Transverse colon (tissue), 4 donors: ENCODE measurements at regions not wholly inside any gene's neighbourhood (a gene's known extent, or its start where the extent isn't known, plus 50 kb on each side); places are given as distances from the start of the nearest gene placed in this dataset.

ENCODE experiments used
- DNase-seq: peaks from one replicate; pipeline ENCODE4 v3.0.0-alpha.2; 2019
- H3K27ac ChIP-seq, 4 donors: fragments of 200-600 bp; sonication (generic); 2 replicates each; pipeline ENCODE4 v1.5.1; 2016 to 2018; ENCODE audit warnings: inconsistent platforms in 4 of 4
- H3K27me3 ChIP-seq: fragments of 200-600 bp; sonication (generic); 2 replicates; pipeline ENCODE4 v1.5.1; 2017; ENCODE audit warnings: inconsistent platforms
- H3K36me3 ChIP-seq, 4 donors: fragments of 200-600 bp; sonication (generic); 2 replicates each; pipeline ENCODE4 v1.5.1; 2017 to 2019; ENCODE audit warnings: inconsistent platforms in 4 of 4
- H3K4me1 ChIP-seq, 4 donors: fragments of 200-600 bp; sonication (generic); 2 replicates each; pipeline ENCODE4 v1.5.1; 2017 to 2020; ENCODE audit warnings: inconsistent platforms in 4 of 4
- H3K4me3 ChIP-seq, 4 donors: fragments of 200-600 bp; sonication (generic); 1 replicate in 1 of 4; 2 replicates in 3 of 4; pipeline versions ENCODE4 v1.5.1 to v1.6.1; 2017 to 2019; ENCODE audit warnings: inconsistent platforms in 4 of 4
- H3K9me3 ChIP-seq, 2 donors: fragments of 200-600 bp; sonication (generic); 2 replicates each; pipeline ENCODE4 v1.5.1; 2017 to 2019; ENCODE audit warnings: inconsistent platforms in 2 of 2
- CTCF ChIP-seq, 5 experiments: fragments of 200-600 bp in 3 of 5; fragments of 450-650 bp in 2 of 5; sonication (generic) in 3 of 5; IDR thresholded peaks; 1 replicate in 2 of 5; 2 replicates in 3 of 5; pipeline ENCODE4 v1.5.1; 2016 to 2017; ENCODE audit warnings: antibody characterized with exemption in 5 of 5, inconsistent platforms in 3 of 5, mild to moderate bottlenecking in 2 of 5, moderate library complexity in 1 of 5
- EP300 ChIP-seq: sonication (generic); formaldehyde crosslinking; IDR thresholded peaks from one replicate; pipeline ENCODE4 v1.6.1; 2017; ENCODE audit warnings: antibody characterized with exemption, low read depth
- POLR2A ChIP-seq: fragments of 450-650 bp; IDR thresholded peaks from one replicate; pipeline ENCODE4 v1.6.1; 2016; ENCODE audit warnings: antibody characterized with exemption, mild to moderate bottlenecking, moderate library complexity
- POLR2AphosphoS5 ChIP-seq, 3 donors: sonication (generic); formaldehyde crosslinking; IDR thresholded peaks; one replicate each; pipeline ENCODE4 v1.6.1; 2016; ENCODE audit warnings: antibody characterized with exemption in 3 of 3
- WGBS, 2 donors: methylation state at CpG; one replicate each; pipeline ENCODE4 v1.1.5; 2018; ENCODE audit warnings: low coverage in 1 of 2; 5-methylcytosine and 5-hydroxymethylcytosine counted together
- in situ Hi-C, 4 donors: fragments of 200-750 bp; cut with MboI; loops; one replicate each; pipeline versions ENCODE4 v1.15.0 to v1.15.1; 2017; ENCODE audit warnings: low sequenced_read_pairs in 3 of 4, low pct_ligation_motif_present in 1 of 4, low pct_unique_long_range_greater_than_20kb in 1 of 4
- intact Hi-C: fragments of 100-400 bp; cut with DNase I; formaldehyde crosslinking; loops from one replicate; pipeline ENCODE4 v1.15.1; 2023; ENCODE audit warnings: low total_unique reads

DNA sequence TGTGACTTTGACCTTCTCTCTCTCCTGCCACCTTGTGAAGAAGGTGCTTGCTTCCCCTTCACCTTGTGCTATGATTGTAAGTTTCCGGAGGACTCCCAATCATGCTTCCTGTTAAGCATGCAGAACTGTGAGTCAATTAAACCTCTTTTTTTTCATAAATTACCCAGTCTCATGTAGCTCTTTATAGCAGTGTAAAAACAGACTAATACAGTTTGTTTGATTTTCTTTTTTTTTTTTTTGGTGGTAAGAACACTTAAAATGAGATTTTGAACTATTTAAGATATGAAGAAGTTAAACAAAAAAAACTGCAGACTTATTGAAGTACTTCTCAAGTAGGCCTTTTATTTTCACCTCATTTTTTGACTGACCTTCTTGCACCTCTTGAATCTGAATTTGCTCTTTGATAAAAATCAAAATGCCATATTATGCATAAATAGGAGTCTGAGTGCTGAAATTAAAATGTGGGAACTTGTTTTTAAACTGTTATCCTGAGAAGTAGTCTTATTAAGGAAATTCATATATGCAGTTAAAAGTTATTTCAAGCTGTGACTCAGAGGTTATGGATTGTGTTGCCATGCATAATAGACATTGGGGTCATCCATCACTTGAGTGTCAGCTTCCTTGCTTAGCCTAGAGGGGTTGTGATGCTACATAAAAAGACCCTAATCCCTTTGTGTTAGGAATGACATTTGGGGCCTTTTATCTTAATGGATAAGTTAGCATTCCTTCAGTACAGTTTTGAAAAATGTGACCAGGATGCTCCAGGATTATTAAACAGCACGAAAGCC, 447.9 kb upstream of the FKBP1C start:
- intact Hi-C loops (no loop called here), in situ Hi-C loops (no loop called here)
- Histone ChIP-seq H3K9me3 (no peaks in the 10 kb centered on the region), H3K36me3 (no peaks in the 10 kb centered on the region), H3K27ac (no peak overlapping the region), H3K4me1 (no peaks in the 10 kb centered on the region), H3K4me3 (no peak overlapping the region), H3K27me3 (no peaks in the 10 kb centered on the region)
- no peak for DNase-seq
- 54 to 81% methylated on average over 1 to 2 of the region's 2 CpGs for WGBS, 2 donors
- no peak for TF ChIP-seq CTCF (IDR thresholded peaks at IDR 0.05)
- TF ChIP-seq EP300: no peak
- no peak for TF ChIP-seq POLR2AphosphoS5 (IDR thresholded peaks at IDR 0.05)

- DNase-seq: no peak
- no peaks in the 10 kb centered on the region for H3K27me3 ChIP-seq
- no peaks in the 10 kb centered on the region for H3K36me3 ChIP-seq
- H3K9me3 ChIP-seq: no peaks in the 10 kb centered on the region
- H3K4me3 ChIP-seq: no peak overlapping the region
- intact Hi-C loops: no loop called here
- no peak overlapping the region for H3K27ac ChIP-seq
- WGBS, 2 donors: 68 to 71% methylated on average over 1 of the region's 1 CpG
- in situ Hi-C loops: no loop called here
- TF ChIP-seq POLR2AphosphoS5 (IDR thresholded peaks at IDR 0.05): no peak
- no peak for TF ChIP-seq EP300
- TF ChIP-seq POLR2A: no peak
- no peak for TF ChIP-seq CTCF (IDR thresholded peaks at IDR 0.05)
- no peaks in the 10 kb centered on the region for H3K4me1 ChIP-seq
These were observed 460.9 kb upstream of the KHDRBS2 start for GRCh38 chr6:62746968-62747367.

DNA sequence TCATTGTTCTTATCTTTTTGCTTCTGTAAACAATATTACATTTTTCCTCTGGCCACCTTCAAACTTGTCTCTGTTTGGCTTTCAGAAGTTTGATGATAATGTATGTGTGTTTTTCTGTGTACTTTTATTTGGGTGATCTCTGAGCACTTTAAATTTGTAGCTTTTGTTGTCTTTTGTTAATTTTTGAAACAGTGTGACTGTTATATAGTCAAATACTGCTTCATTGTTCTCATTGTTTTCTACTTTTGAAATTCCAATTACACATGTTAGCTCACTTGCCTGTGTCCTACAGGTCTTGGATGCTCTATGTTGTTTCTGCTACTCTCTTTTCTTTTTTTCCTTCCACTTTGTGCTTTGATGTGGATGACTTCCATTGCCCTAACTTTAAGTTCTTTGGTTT, 460.1 kb upstream of the KHDRBS2 start:
- no peak overlapping the region for H3K4me3 ChIP-seq
- in situ Hi-C loops (no loop called here), intact Hi-C loops (no loop called here)
- no peaks in the 10 kb centered on the region for H3K27me3 ChIP-seq
- H3K36me3 ChIP-seq: no peaks in the 10 kb centered on the region
- no peak for TF ChIP-seq CTCF (IDR thresholded peaks at IDR 0.05)
- TF ChIP-seq EP300: no peak
- no peak for TF ChIP-seq POLR2A
- TF ChIP-seq POLR2AphosphoS5 (IDR thresholded peaks at IDR 0.05): no peak
- no peaks in the 10 kb centered on the region for H3K9me3 ChIP-seq
- H3K4me1 ChIP-seq: no peaks in the 10 kb centered on the region
- H3K27ac ChIP-seq: no peak overlapping the region
- DNase-seq: no peak

- TF ChIP-seq POLR2A: no peak
- TF ChIP-seq EP300: no peak
- no peak for TF ChIP-seq CTCF (IDR thresholded peaks at IDR 0.05)
- TF ChIP-seq POLR2AphosphoS5 (IDR thresholded peaks at IDR 0.05): no peak
- Histone ChIP-seq H3K4me1 (no peaks in the 10 kb centered on the region), H3K9me3 (no peaks in the 10 kb centered on the region), H3K27me3 (no peaks in the 10 kb centered on the region), H3K36me3 (no peaks in the 10 kb centered on the region), H3K4me3 (no peak overlapping the region), H3K27ac (no peak overlapping the region)
- in situ Hi-C loops (no loop called here), intact Hi-C loops (no loop called here)
- DNase-seq: no peak
- 79% methylated on average over 4 of the region's 5 CpGs; no CpG with 5 or more reads in 1 of the 2 donors for WGBS, 2 donors
These were observed 454.6 kb upstream of the KHDRBS2 start for GRCh38 chr6:62740596-62740995.
